ENCODE measurements at regions not wholly inside any gene's neighbourhood (a gene's known extent, or its start where the extent isn't known, plus 50 kb on each side); places are given as distances from the start of the nearest gene placed in this dataset.

DNA sequence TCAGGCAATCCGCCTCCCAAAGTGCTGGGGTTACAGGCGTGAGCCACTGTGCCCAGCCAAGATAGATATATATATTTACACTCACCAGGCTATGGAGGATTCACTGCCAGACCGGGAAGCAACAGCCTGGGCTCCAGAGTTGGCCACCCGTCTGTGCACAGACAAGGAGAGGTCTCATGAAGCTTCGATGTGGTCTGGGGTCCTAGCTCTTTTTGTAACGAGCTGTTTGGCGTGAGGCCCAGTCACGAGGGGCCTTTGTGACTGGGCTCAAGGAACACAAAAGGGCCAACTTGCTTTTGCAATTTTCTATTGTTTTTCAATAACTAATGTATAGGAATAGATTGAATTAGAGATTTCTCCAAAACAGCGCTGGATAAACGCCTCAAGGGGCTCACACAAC, 77.6 kb upstream of the EIF5 start:
- Histone ChIP-seq H3K79me2 (ENCODE audit: control insufficient read depth, insufficient read depth, low read length) (no peaks in the 10 kb centered on the region), H4K20me1 (replicated peaks; ENCODE audit: control insufficient read depth, extremely low read depth, insufficient read depth, low read length) (no peaks in the 10 kb centered on the region), H3K27me3 (ENCODE audit: control insufficient read depth in 2 of 2, insufficient read depth in 2 of 2, low read length in 2 of 2) (peaks cover 0 to 4% of the 10 kb centered on the region in 2 experiments), H3K4me2 (ENCODE audit: insufficient read depth, low read length) (no peak overlapping the region), H3K9me3 (replicated peaks; ENCODE audit: control insufficient read depth, insufficient read depth, low read length) (no peaks in the 10 kb centered on the region), H3K27ac (ENCODE audit: insufficient read depth, low read depth, low read length) (no peak overlapping the region), H3K9ac (replicated peaks; ENCODE audit: extremely low read depth, insufficient read depth, low read length) (no peak overlapping the region), H2AFZ (ENCODE audit: low read depth, low read length) (no peak overlapping the region), H3K9me1 (replicated peaks; ENCODE audit: control insufficient read depth, extremely low read depth, insufficient read depth, low read length) (no peaks in the 10 kb centered on the region), H3K4me3 (replicated peaks in 1 of 3; ENCODE audit: insufficient read depth in 1 of 3, low read depth in 1 of 3, low read length in 3 of 3) (no peak overlapping the region), H3K36me3 (ENCODE audit: control insufficient read depth in 2 of 2, extremely low read depth in 1 of 2, insufficient read depth in 2 of 2, low read length in 2 of 2) (no peaks in the 10 kb centered on the region), H3K4me1 (ENCODE audit: control insufficient read depth, extremely low read depth, insufficient read depth, low read length) (peaks cover 4% of the 10 kb centered on the region)
- ChIA-PET CTCF (interaction anchor here (0.9 kb wide), 1 partner anchor 10 kb away, joined by 3 read pairs; no protein-coding TSS in a partner anchor), POLR2A (no interaction called here)
- no TSS peak for BruUV-seq (replicated peaks)
- DNase-seq (ENCODE audit: low read depth, low spot score) (no peak), FAIRE-seq (no peak)
- intact Hi-C loops (cut with micrococcal nuclease): no loop called here
- dilution Hi-C loops (cut with MboI; ENCODE audit: extremely low pct_ligation_motif_present, low sequenced_read_pairs): no loop called here
- TF ChIP-seq FOS (IDR thresholded peaks at IDR 0.05; ENCODE audit: borderline replicate concordance, insufficient read depth, low read length) (no peak), EZH2 (IDR thresholded peaks at IDR 0.05; ENCODE audit: borderline replicate concordance, low read depth, low read length, severe bottlenecking) (no peak), JUN (IDR thresholded peaks at IDR 0.05; ENCODE audit: borderline replicate concordance, insufficient read depth, insufficient read length, low read depth) (no peak), MYC (IDR thresholded peaks at IDR 0.05; ENCODE audit: low read depth, low read length) (no peak), POLR2A (IDR thresholded peaks at IDR 0.05; ENCODE audit: low read depth, low read length) (no peak), POLR2AphosphoS5 (IDR thresholded peaks at IDR 0.05; ENCODE audit: insufficient read depth, low read depth, low read length) (no peak), GATA2 (IDR thresholded peaks at IDR 0.05; ENCODE audit: insufficient read depth, insufficient read length, low read depth, low read length) (no peak)
- TF ChIP-seq, protein P1, sequence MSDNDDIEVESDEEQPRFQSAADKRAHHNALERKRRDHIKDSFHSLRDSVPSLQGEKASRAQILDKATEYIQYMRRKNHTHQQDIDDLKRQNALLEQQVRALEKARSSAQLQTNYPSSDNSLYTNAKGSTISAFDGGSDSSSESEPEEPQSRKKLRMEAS (IDR thresholded peaks at IDR 0.05; ENCODE audit: insufficient read depth, insufficient read length): no peak
- TF ChIP-seq, protein P2, sequence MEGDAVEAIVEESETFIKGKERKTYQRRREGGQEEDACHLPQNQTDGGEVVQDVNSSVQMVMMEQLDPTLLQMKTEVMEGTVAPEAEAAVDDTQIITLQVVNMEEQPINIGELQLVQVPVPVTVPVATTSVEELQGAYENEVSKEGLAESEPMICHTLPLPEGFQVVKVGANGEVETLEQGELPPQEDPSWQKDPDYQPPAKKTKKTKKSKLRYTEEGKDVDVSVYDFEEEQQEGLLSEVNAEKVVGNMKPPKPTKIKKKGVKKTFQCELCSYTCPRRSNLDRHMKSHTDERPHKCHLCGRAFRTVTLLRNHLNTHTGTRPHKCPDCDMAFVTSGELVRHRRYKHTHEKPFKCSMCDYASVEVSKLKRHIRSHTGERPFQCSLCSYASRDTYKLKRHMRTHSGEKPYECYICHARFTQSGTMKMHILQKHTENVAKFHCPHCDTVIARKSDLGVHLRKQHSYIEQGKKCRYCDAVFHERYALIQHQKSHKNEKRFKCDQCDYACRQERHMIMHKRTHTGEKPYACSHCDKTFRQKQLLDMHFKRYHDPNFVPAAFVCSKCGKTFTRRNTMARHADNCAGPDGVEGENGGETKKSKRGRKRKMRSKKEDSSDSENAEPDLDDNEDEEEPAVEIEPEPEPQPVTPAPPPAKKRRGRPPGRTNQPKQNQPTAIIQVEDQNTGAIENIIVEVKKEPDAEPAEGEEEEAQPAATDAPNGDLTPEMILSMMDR (IDR thresholded peaks at IDR 0.05; ENCODE audit: extremely low read depth in 1 of 2, insufficient read depth in 1 of 2, low read depth in 1 of 2, low read length in 2 of 2): no peak

All from endothelial cell of umbilical vein (primary cell).